DOHH2 (cell line): ENCODE measurements at regions not wholly inside any gene's neighbourhood (a gene's known extent, or its start where the extent isn't known, plus 50 kb on each side); places are given as distances from the start of the nearest gene placed in this dataset.

Experiments used
- H3F3A ChIP-seq: fragments of 200-600 bp; sonication (generic), shearing (Covaris generic); 2 replicates; pipeline ENCODE4 v1.6.0; 2016; ENCODE audit warnings: antibody characterized with exemption, mild to moderate bottlenecking; ENCODE audit not compliant: control insufficient read depth, insufficient read depth
- H3K27ac ChIP-seq: fragments of 200-600 bp; sonication (generic); 2 replicates; pipeline ENCODE4 v1.5.1; 2014; ENCODE audit warnings: low read depth, mild to moderate bottlenecking, low read length, moderate library complexity
- H3K27me3 ChIP-seq: fragments of 200-600 bp; sonication (generic); 2 replicates; pipeline ENCODE4 v1.6.1; 2014; ENCODE audit warnings: mild to moderate bottlenecking, low read length, mixed read lengths; ENCODE audit not compliant: control insufficient read depth
- H3K36me3 ChIP-seq: fragments of 200-600 bp; sonication (generic); 2 replicates; pipeline ENCODE4 v1.6.1; 2014; ENCODE audit warnings: mild to moderate bottlenecking, low read length, moderate library complexity, mixed read lengths; ENCODE audit not compliant: control insufficient read depth
- H3K4me1 ChIP-seq: fragments of 200-600 bp; sonication (generic); 2 replicates; pipeline ENCODE4 v1.6.1; 2014; ENCODE audit warnings: mild to moderate bottlenecking, low read length, mixed read lengths; ENCODE audit not compliant: control insufficient read depth
- H3K4me2 ChIP-seq: fragments of 200-600 bp; sonication (generic); 2 replicates; pipeline ENCODE4 v1.6.0; 2014; ENCODE audit warnings: mild to moderate bottlenecking, low read length, moderate library complexity
- H3K4me3 ChIP-seq: fragments of 200-600 bp; sonication (generic); 2 replicates; pipeline ENCODE4 v1.5.1; 2014; ENCODE audit warnings: mild to moderate bottlenecking, low read length, mixed read lengths
- H3K79me2 ChIP-seq: fragments of 200-600 bp; sonication (generic); 2 replicates; pipeline ENCODE4 v1.6.1; 2014; ENCODE audit warnings: mild to moderate bottlenecking, low read length, mixed read lengths; ENCODE audit not compliant: control insufficient read depth
- H3K9me2 ChIP-seq: fragments of 200-600 bp; sonication (generic); replicated peaks from 2 replicates; pipeline ENCODE4 v1.6.1; 2014; ENCODE audit warnings: mild to moderate bottlenecking, low read length, mixed read lengths; ENCODE audit not compliant: control insufficient read depth
- H3K9me3 ChIP-seq: fragments of 200-600 bp; sonication (generic); 2 replicates; pipeline ENCODE4 v1.6.1; 2014; ENCODE audit warnings: antibody characterized with exemption, low read length, mixed read lengths; ENCODE audit not compliant: control insufficient read depth, insufficient read depth
- H4K20me1 ChIP-seq: fragments of 200-600 bp; sonication (generic); 2 replicates; pipeline ENCODE4 v1.6.0; 2014; ENCODE audit warnings: low read depth, mild to moderate bottlenecking, antibody characterized with exemption, low read length, moderate library complexity; ENCODE audit not compliant: control insufficient read depth, insufficient read depth
- CTCF ChIP-seq: fragments of 200-600 bp; sonication (generic); IDR thresholded peaks from one replicate; pipeline ENCODE4 v1.5.1; 2014; ENCODE audit warnings: antibody characterized with exemption, mild to moderate bottlenecking, low read depth, low read length; ENCODE audit not compliant: poor library complexity, severe bottlenecking
- EZH2phosphoT487 ChIP-seq: fragments of 200-600 bp; sonication (generic); IDR thresholded peaks from 2 replicates; pipeline ENCODE4 v1.6.1; 2017; ENCODE audit warnings: borderline replicate concordance, mild to moderate bottlenecking, antibody characterized with exemption, low read length, moderate library complexity, mixed read lengths

- no peaks in the 10 kb centered on the region for H4K20me1 ChIP-seq
- H3K36me3 ChIP-seq, result no peaks in the 10 kb centered on the region
- no peak overlapping the region for H3K4me3 ChIP-seq
- no peaks in the 10 kb centered on the region for H3K4me1 ChIP-seq
- H3K27ac ChIP-seq, result no peak overlapping the region
- no peak overlapping the region for H3K4me2 ChIP-seq
- H3K9me2 ChIP-seq, result no peaks in the 10 kb centered on the region
- TF ChIP-seq CTCF (no peak), EZH2phosphoT487 (no peak)
- H3K9me3 ChIP-seq, result no peaks in the 10 kb centered on the region
- no peaks in the 10 kb centered on the region for H3K27me3 ChIP-seq
- H3F3A ChIP-seq, result no peaks in the 10 kb centered on the region
- no peaks in the 10 kb centered on the region for H3K79me2 ChIP-seq
These were observed 168.7 kb upstream of the FMN2 start for GRCh38 chr1:239922778-239923522.

- no peaks in the 10 kb centered on the region for H3K9me3 ChIP-seq
- H3K4me2 ChIP-seq, result no peak overlapping the region
These were observed 166.8 kb upstream of the FMN2 start for GRCh38 chr1:239924741-239925350.

GRCh38 chr1:239926184-239926583, 165.5 kb upstream of the FMN2 start:
- no peak overlapping the region for H3K4me2 ChIP-seq
- H4K20me1 ChIP-seq, result no peaks in the 10 kb centered on the region
- H3K27me3 ChIP-seq, result no peaks in the 10 kb centered on the region
- H3K9me2 ChIP-seq, result no peaks in the 10 kb centered on the region
- H3K4me1 ChIP-seq, result no peaks in the 10 kb centered on the region
- H3K36me3 ChIP-seq, result no peaks in the 10 kb centered on the region
- no peaks in the 10 kb centered on the region for H3F3A ChIP-seq
- no peak overlapping the region for H3K4me3 ChIP-seq
- no peak for TF ChIP-seq CTCF
- no peak for TF ChIP-seq EZH2phosphoT487
- H3K79me2 ChIP-seq, result no peaks in the 10 kb centered on the region
- H3K27ac ChIP-seq, result no peak overlapping the region
- H3K9me3 ChIP-seq, result no peaks in the 10 kb centered on the region

More at GRCh38 chr1:239924741-239925350, 166.8 kb upstream of the FMN2 start:
- H3F3A ChIP-seq, result no peaks in the 10 kb centered on the region
- no peaks in the 10 kb centered on the region for H3K79me2 ChIP-seq
- H3K27me3 ChIP-seq, result no peaks in the 10 kb centered on the region
- H3K4me1 ChIP-seq, result no peaks in the 10 kb centered on the region
- TF ChIP-seq EZH2phosphoT487 (no peak), CTCF (no peak)
- H4K20me1 ChIP-seq, result no peaks in the 10 kb centered on the region
- H3K9me2 ChIP-seq, result no peaks in the 10 kb centered on the region
- no peaks in the 10 kb centered on the region for H3K36me3 ChIP-seq
- H3K27ac ChIP-seq, result no peak overlapping the region
- no peak overlapping the region for H3K4me3 ChIP-seq
